Astrocyte of the spinal cord (primary cell): ENCODE measurements at regions not wholly inside any gene's neighbourhood (a gene's known extent, or its start where the extent isn't known, plus 50 kb on each side); places are given as distances from the start of the nearest gene placed in this dataset.

ENCODE experiments used
- DNase-seq: peaks from one replicate; pipeline ENCODE4 v3.0.0; 2011; ENCODE audit warnings: low read depth, low spot score
- H3K4me3 ChIP-seq: 2 replicates; pipeline ENCODE4 v1.5.1; 2011; ENCODE audit warnings: low read depth, mild to moderate bottlenecking, low read length, moderate library complexity
- in situ Hi-C: cut with HindIII; loops from 2 replicates; pipeline ENCODE4 v1.10.0; 2017; ENCODE audit warnings: low sequenced_read_pairs
- TF ChIP-seq, protein P1 (sequence below): IDR thresholded peaks from 2 replicates; pipeline ENCODE4 v1.5.1; 2012; ENCODE audit warnings: low read depth, mild to moderate bottlenecking, low read length, inconsistent platforms

DNA sequence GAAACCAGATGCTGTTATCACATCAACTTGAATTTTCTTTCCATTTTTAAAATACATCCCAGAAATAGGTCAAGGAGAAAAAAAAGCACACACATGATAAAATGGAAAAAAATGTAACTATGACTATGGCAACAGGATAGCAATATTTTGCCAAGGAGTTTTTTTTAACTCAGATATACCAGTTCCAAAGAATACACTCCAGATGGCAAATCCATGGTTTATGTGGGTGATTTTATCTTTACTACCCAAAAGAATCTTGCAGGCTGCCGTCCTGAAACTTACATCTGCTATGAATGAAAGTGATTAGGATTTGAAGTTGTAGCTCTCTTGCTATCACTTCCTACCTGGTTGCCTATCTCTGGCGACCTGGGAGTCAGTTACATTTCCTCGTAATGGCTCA is 91.0 kb upstream of the PLPPR4 start:
- DNase-seq: no peak
- TF ChIP-seq, protein P1, sequence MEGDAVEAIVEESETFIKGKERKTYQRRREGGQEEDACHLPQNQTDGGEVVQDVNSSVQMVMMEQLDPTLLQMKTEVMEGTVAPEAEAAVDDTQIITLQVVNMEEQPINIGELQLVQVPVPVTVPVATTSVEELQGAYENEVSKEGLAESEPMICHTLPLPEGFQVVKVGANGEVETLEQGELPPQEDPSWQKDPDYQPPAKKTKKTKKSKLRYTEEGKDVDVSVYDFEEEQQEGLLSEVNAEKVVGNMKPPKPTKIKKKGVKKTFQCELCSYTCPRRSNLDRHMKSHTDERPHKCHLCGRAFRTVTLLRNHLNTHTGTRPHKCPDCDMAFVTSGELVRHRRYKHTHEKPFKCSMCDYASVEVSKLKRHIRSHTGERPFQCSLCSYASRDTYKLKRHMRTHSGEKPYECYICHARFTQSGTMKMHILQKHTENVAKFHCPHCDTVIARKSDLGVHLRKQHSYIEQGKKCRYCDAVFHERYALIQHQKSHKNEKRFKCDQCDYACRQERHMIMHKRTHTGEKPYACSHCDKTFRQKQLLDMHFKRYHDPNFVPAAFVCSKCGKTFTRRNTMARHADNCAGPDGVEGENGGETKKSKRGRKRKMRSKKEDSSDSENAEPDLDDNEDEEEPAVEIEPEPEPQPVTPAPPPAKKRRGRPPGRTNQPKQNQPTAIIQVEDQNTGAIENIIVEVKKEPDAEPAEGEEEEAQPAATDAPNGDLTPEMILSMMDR: no peak
- no peak overlapping the region for H3K4me3 ChIP-seq
- in situ Hi-C loops: no loop called here

DNA sequence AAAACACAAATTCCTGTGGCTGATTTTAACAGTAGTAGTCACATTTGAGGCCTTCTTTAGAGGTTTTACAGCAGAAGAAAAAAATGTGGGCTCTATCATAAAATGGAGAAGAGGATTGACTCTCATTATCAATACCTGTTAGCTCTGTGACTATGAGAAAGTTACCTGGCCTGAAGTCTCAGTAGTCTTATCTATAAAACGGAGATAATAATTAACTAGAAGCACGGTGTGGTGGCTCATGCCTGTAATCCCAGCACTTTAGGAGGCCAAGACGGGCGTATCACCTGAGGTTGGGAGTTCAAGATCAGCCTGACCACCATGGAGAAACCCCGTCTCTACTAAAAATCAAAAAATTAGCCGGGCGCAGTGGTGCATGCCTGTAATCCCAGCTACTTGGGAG is 90.4 kb upstream of the PLPPR4 start:
- TF ChIP-seq, protein P1: no peak
- DNase-seq: no peak
- in situ Hi-C loops: no loop called here
- no peak overlapping the region for H3K4me3 ChIP-seq

DNA sequence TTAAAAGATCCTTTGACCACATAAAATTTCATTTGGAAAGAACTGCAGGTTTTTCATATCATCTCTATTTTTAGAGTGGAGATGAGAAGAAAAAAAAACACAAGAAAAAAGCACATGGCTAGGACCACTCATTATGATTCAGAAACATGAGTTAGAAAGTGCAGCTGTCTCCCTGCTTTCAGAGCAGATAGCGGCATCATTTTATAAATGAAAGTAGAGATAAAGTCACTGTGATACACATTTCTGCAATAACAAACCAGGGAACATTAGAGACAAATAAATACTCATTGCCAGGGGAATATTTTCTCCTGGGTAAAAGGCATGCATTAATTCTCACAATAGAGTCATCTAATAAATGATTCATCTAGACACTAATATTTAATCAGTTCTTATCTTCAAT is 87.5 kb upstream of the PLPPR4 start:
- TF ChIP-seq, protein P1: no peak
- no peak for DNase-seq
- no peak overlapping the region for H3K4me3 ChIP-seq
- in situ Hi-C loops: no loop called here

DNA sequence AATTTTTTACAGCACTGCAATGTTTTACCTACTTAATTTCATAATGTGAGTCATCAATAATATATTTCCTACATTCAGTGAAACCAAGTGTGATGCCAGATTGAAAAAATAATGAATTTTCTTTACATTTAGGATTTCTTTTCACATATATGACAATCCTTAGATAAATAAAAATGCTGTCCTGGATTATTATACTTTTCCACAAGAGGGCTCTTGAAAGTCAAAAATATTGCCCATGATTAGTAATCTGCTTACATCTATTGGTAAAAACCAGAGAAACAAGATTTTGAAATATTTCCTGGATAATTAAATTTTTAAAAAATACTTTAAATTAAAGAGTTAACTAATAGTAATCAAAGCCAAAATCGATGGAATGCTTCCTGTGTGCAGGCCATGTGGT is 86.8 kb upstream of the PLPPR4 start:
- no peak for DNase-seq
- TF ChIP-seq, protein P1: peak; percentile 5
- in situ Hi-C loops: no loop called here
- no peak overlapping the region for H3K4me3 ChIP-seq

DNA sequence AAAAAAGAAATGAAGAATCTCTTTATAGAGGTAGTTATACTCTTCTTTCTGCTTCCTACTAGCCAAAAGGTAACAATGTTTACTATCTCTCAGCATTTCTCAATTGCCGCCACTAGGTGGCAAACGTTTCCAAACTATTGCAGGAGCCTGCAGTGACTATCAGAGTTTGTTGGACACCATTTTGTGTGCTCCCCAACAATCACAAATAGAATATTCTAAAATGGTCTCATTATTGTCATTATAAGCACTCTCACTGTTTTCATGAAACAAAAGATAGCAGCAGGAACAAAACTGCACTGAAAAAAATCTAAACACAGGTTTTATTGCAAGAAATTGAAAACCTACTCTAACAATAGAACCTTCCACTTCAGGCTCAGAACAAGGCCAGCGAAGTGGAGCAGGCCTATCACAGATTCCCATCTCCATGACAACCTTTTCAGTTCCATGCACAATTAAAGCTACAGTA is 83.9 kb upstream of the PLPPR4 start:
- TF ChIP-seq, protein P1: peak; percentile 72
- in situ Hi-C loops: no loop called here
- peak; percentile 84 for DNase-seq
- no peak overlapping the region for H3K4me3 ChIP-seq

DNA sequence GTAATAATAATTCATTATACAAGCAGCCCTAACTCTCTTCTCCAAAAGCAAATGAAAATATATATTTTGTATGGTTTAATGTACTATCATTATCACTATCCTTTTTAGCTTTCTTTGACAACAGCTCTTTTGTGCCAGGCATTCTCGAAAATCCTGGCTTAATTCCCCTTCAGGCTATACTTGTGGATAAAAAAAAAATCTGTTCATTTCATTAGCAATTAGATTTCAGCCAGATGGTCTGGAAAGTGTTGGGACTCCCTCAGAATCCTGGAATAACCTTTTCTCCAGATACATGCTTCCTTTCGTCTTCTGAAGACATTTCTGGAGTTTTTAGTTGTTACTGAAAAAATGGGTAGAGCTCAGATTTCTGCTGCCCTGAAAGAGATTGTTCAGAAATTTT is 83.4 kb upstream of the PLPPR4 start:
- in situ Hi-C loops: no loop called here
- TF ChIP-seq, protein P1: no peak
- no peak for DNase-seq
- H3K4me3 ChIP-seq: no peak overlapping the region

DNA sequence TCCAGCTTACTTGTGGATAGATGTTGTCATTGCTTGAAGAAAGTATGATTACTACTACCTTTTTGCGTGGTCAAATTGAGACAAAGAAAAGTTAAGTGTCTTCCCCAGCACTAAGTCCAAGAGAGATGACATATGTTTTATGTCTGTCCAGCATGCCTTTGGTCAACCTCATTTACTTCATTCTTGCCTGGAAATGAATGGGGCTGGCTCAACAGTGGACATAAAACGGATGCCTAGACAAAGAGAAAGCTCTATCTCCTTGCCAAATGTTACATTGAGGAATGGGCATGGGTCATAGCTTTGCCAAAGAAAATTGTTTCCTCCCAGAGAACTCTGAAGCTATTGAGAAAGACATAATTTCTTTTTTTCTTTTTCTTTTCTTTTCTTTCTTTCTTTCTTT is 82.4 kb upstream of the PLPPR4 start:
- peak; percentile 31 for DNase-seq
- no peak overlapping the region for H3K4me3 ChIP-seq
- in situ Hi-C loops: no loop called here
- TF ChIP-seq, protein P1: no peak
